ENCODE measurements at regions not wholly inside any gene's neighbourhood (a gene's known extent, or its start where the extent isn't known, plus 50 kb on each side); places are given as distances from the start of the nearest gene placed in this dataset.

DNA sequence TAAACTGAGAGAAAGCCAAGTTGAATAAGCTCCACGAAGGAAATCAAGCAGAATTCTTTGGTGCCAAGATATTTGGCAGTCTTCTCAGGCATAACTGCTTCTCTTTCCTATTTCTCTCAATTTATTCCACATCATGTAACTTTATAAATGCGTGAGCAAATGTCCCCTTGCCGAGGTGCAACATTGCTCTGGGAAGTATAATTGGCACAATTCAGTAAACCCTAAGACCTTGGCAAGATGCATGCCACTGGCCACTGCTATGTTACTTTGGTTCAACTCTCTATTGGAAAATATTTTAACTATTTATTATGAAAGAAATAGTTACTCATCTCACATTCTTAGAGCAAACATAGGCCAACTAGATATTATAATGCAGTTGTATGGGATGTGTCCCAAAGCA is 170.2 kb downstream of the SUCNR1 start:
- Histone ChIP-seq H3K79me2 (ENCODE audit: control insufficient read depth, insufficient read depth, low read length) (no peaks in the 10 kb centered on the region), H3K9ac (ENCODE audit: low read length) (no peak overlapping the region), H2AFZ (ENCODE audit: insufficient read depth, low read depth, low read length, poor library complexity, severe bottlenecking) (no peak overlapping the region), H3K27ac (ENCODE audit: low read length in 2 of 2) (no peak overlapping the region), H3K9me3 (ENCODE audit: control extremely low read depth in 1 of 3, control insufficient read depth in 2 of 3, insufficient read depth in 1 of 3, low read length in 2 of 3) (no peaks in the 10 kb centered on the region), H3K36me3 (replicated peaks in 1 of 2; ENCODE audit: control extremely low read depth in 1 of 2, control insufficient read depth in 1 of 2, extremely low read depth in 1 of 2, insufficient read depth in 2 of 2, low read length in 1 of 2) (no peaks in the 10 kb centered on the region), H3K4me3 (ENCODE audit: control extremely low read depth in 1 of 5, extremely low read depth in 1 of 5, insufficient read depth in 1 of 5, low read depth in 2 of 5, low read length in 4 of 5) (no peak overlapping the region), H3K4me2 (replicated peaks; ENCODE audit: low read depth, low read length, poor library complexity, severe bottlenecking) (no peak overlapping the region), H3K4me1 (ENCODE audit: control insufficient read depth in 2 of 2, insufficient read depth in 2 of 2, low read length in 2 of 2) (no peaks in the 10 kb centered on the region), H4K20me1 (ENCODE audit: control insufficient read depth, insufficient read depth, low read length, poor library complexity, severe bottlenecking) (no peaks in the 10 kb centered on the region), H3K27me3 (replicated peaks in 1 of 4; ENCODE audit: control extremely low read depth in 1 of 4, control insufficient read depth in 3 of 4, insufficient read depth in 4 of 4, low read length in 3 of 4) (no peaks in the 10 kb centered on the region)
- H3K4me3 Mint-ChIP-seq: no peak overlapping the region
- no peak for DNase-seq
- H3K27ac Mint-ChIP-seq: no peak overlapping the region
- intact Hi-C loops (cut with micrococcal nuclease): no loop called here
- no peaks in the 10 kb centered on the region for H3K9me3 Mint-ChIP-seq (ENCODE audit: insufficient read depth)
- CTCF ChIA-PET: no interaction called here
- WGBS (ENCODE audit: insufficient coverage): 100% methylated on average over 3 of the region's 3 CpGs
- POLR2A ChIA-PET: no interaction called here
- no peak for TF ChIP-seq EZH2 (IDR thresholded peaks at IDR 0.05; ENCODE audit: borderline replicate concordance, insufficient read depth, low read depth, low read length, poor library complexity, severe bottlenecking)
- TF ChIP-seq, protein P1, sequence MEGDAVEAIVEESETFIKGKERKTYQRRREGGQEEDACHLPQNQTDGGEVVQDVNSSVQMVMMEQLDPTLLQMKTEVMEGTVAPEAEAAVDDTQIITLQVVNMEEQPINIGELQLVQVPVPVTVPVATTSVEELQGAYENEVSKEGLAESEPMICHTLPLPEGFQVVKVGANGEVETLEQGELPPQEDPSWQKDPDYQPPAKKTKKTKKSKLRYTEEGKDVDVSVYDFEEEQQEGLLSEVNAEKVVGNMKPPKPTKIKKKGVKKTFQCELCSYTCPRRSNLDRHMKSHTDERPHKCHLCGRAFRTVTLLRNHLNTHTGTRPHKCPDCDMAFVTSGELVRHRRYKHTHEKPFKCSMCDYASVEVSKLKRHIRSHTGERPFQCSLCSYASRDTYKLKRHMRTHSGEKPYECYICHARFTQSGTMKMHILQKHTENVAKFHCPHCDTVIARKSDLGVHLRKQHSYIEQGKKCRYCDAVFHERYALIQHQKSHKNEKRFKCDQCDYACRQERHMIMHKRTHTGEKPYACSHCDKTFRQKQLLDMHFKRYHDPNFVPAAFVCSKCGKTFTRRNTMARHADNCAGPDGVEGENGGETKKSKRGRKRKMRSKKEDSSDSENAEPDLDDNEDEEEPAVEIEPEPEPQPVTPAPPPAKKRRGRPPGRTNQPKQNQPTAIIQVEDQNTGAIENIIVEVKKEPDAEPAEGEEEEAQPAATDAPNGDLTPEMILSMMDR (IDR thresholded peaks at IDR 0.05): no peak
- ATAC-seq (ENCODE audit: low read depth): no peak
- no peaks in the 10 kb centered on the region for H3K27me3 Mint-ChIP-seq
- H3K4me1 Mint-ChIP-seq: peaks cover 5% of the 10 kb centered on the region

DNA sequence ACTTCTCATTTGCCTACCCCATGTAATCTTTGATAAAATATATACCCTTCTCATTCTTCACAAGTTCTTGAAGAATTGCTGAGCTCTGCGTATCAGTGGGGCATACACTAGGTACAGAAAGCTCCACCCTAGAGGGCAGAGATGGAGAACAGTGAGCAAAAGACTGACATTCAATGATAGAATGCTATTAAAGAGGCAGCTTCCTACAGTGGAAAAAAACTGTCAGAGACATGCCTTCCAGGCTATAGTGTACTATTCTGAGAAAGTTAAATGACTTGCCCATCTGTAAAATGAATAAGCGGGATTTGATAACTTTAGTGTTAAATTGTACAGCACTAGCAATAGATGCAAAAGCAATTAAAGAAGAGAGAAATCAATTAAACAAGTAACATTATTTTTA is 172.8 kb downstream of the SUCNR1 start:
- H3K9me3 Mint-ChIP-seq (ENCODE audit: insufficient read depth): no peaks in the 10 kb centered on the region
- ChIA-PET POLR2A (no interaction called here), CTCF (no interaction called here)
- no peak overlapping the region for H3K4me3 Mint-ChIP-seq
- Histone ChIP-seq H3K27ac (ENCODE audit: low read length in 2 of 2) (no peak overlapping the region), H3K4me2 (replicated peaks; ENCODE audit: low read depth, low read length, poor library complexity, severe bottlenecking) (no peak overlapping the region), H4K20me1 (ENCODE audit: control insufficient read depth, insufficient read depth, low read length, poor library complexity, severe bottlenecking) (no peaks in the 10 kb centered on the region), H3K9ac (ENCODE audit: low read length) (no peak overlapping the region), H3K27me3 (replicated peaks in 1 of 4; ENCODE audit: control extremely low read depth in 1 of 4, control insufficient read depth in 3 of 4, insufficient read depth in 4 of 4, low read length in 3 of 4) (no peaks in the 10 kb centered on the region), H3K4me3 (ENCODE audit: control extremely low read depth in 1 of 5, extremely low read depth in 1 of 5, insufficient read depth in 1 of 5, low read depth in 2 of 5, low read length in 4 of 5) (no peak overlapping the region), H3K79me2 (ENCODE audit: control insufficient read depth, insufficient read depth, low read length) (no peaks in the 10 kb centered on the region), H3K36me3 (replicated peaks in 1 of 2; ENCODE audit: control extremely low read depth in 1 of 2, control insufficient read depth in 1 of 2, extremely low read depth in 1 of 2, insufficient read depth in 2 of 2, low read length in 1 of 2) (no peaks in the 10 kb centered on the region), H2AFZ (ENCODE audit: insufficient read depth, low read depth, low read length, poor library complexity, severe bottlenecking) (no peak overlapping the region), H3K4me1 (ENCODE audit: control insufficient read depth in 2 of 2, insufficient read depth in 2 of 2, low read length in 2 of 2) (no peaks in the 10 kb centered on the region), H3K9me3 (ENCODE audit: control extremely low read depth in 1 of 3, control insufficient read depth in 2 of 3, insufficient read depth in 1 of 3, low read length in 2 of 3) (no peaks in the 10 kb centered on the region)
- no peaks in the 10 kb centered on the region for H3K27me3 Mint-ChIP-seq
- TF ChIP-seq EZH2 (IDR thresholded peaks at IDR 0.05; ENCODE audit: borderline replicate concordance, insufficient read depth, low read depth, low read length, poor library complexity, severe bottlenecking): no peak
- TF ChIP-seq, protein P1 (IDR thresholded peaks at IDR 0.05): no peak
- ATAC-seq (ENCODE audit: low read depth) (no peak), DNase-seq (no peak)
- WGBS (ENCODE audit: insufficient coverage): no CpG with 5 or more reads among the region's 2 CpGs
- intact Hi-C loops (cut with micrococcal nuclease): no loop called here
- H3K27ac Mint-ChIP-seq: no peak overlapping the region
- H3K4me1 Mint-ChIP-seq: no peaks in the 10 kb centered on the region

All from B cell (primary cell).